HUES6 (cell line): ENCODE measurements at regions not wholly inside any gene's neighbourhood (a gene's known extent, or its start where the extent isn't known, plus 50 kb on each side); places are given as distances from the start of the nearest gene placed in this dataset.

Source experiments
- H3K27ac ChIP-seq: 2 replicates; pipeline ENCODE4 v1.7.0; 2013; ENCODE audit warnings: low read depth, mild to moderate bottlenecking, low read length, inconsistent platforms
- H3K27me3 ChIP-seq: 2 replicates; pipeline ENCODE4 v1.6.1; 2013; ENCODE audit warnings: low read length; ENCODE audit not compliant: control insufficient read depth, insufficient read depth
- H3K36me3 ChIP-seq: 2 replicates; pipeline ENCODE4 v1.6.1; 2013; ENCODE audit warnings: low read length; ENCODE audit not compliant: control insufficient read depth, insufficient read depth
- H3K4me1 ChIP-seq: 2 replicates; pipeline ENCODE4 v1.6.1; 2013; ENCODE audit warnings: low read length; ENCODE audit not compliant: control insufficient read depth, insufficient read depth
- H3K4me3 ChIP-seq: 2 replicates; pipeline ENCODE4 v1.5.1; 2013; ENCODE audit warnings: low read depth, low read length
- H3K9ac ChIP-seq: one replicate; pipeline ENCODE4 v1.6.1; 2013; ENCODE audit warnings: mild to moderate bottlenecking, low read length
- H3K9me3 ChIP-seq: 2 replicates; pipeline ENCODE4 v1.6.1; 2013; ENCODE audit warnings: low read depth, low read length; ENCODE audit not compliant: control insufficient read depth, insufficient read depth

GRCh38 chr14:55767286-55767685 is 187.3 kb downstream of the KTN1 start:
- H3K27ac ChIP-seq, result no peak overlapping the region
- H3K4me3 ChIP-seq, result no peak overlapping the region
- H3K27me3 ChIP-seq, result no peaks in the 10 kb centered on the region
- H3K4me1 ChIP-seq, result peaks cover 6% of the 10 kb centered on the region; the same call in 1 of the 2 replicates
- no peak overlapping the region for H3K9ac ChIP-seq
- H3K9me3 ChIP-seq, result no peaks in the 10 kb centered on the region
- no peaks in the 10 kb centered on the region for H3K36me3 ChIP-seq

- Histone ChIP-seq H3K36me3 (no peaks in the 10 kb centered on the region), H3K9me3 (no peaks in the 10 kb centered on the region), H3K4me3 (no peak overlapping the region), H3K27ac (no peak overlapping the region), H3K27me3 (no peaks in the 10 kb centered on the region), H3K9ac (no peak overlapping the region), H3K4me1 (no peaks in the 10 kb centered on the region)
These were observed 189.9 kb downstream of the KTN1 start for GRCh38 chr14:55769877-55770276.

- Histone ChIP-seq H3K9ac (no peak overlapping the region), H3K4me3 (no peak overlapping the region), H3K27me3 (no peaks in the 10 kb centered on the region), H3K36me3 (no peaks in the 10 kb centered on the region), H3K4me1 (no peaks in the 10 kb centered on the region), H3K27ac (no peak overlapping the region), H3K9me3 (0 out of 2 replicates have a peak, but pooled peaks cover 6% of the 10 kb centered on the region)
These were observed 191.4 kb downstream of the KTN1 start for GRCh38 chr14:55771242-55771981.

GRCh38 chr14:55772486-55772885 is 192.5 kb downstream of the KTN1 start:
- no peak overlapping the region for H3K27ac ChIP-seq
- H3K9me3 ChIP-seq, result 0 out of 2 replicates have a peak, but pooled peaks cover 6% of the 10 kb centered on the region
- H3K9ac ChIP-seq, result no peak overlapping the region
- H3K36me3 ChIP-seq, result no peaks in the 10 kb centered on the region
- no peaks in the 10 kb centered on the region for H3K4me1 ChIP-seq
- H3K4me3 ChIP-seq, result no peak overlapping the region
- no peaks in the 10 kb centered on the region for H3K27me3 ChIP-seq

- Histone ChIP-seq H3K4me3 (no peak overlapping the region), H3K9me3 (0 out of 2 replicates have a peak, but pooled peaks cover 6% of the 10 kb centered on the region), H3K9ac (no peak overlapping the region), H3K27ac (no peak overlapping the region), H3K4me1 (no peaks in the 10 kb centered on the region), H3K36me3 (no peaks in the 10 kb centered on the region), H3K27me3 (no peaks in the 10 kb centered on the region)
These were observed 193.3 kb downstream of the KTN1 start for GRCh38 chr14:55773312-55773711.

- Histone ChIP-seq H3K4me1 (no peaks in the 10 kb centered on the region), H3K4me3 (no peak overlapping the region)
These were observed 194.1 kb downstream of the KTN1 start for GRCh38 chr14:55773984-55774545.

GRCh38 chr14:55777877-55778276 is 197.9 kb downstream of the KTN1 start:
- Histone ChIP-seq H3K9me3 (0 out of 2 replicates have a peak, but pooled peaks cover 6% of the 10 kb centered on the region), H3K4me3 (no peak overlapping the region), H3K9ac (no peak overlapping the region), H3K27ac (no peak overlapping the region), H3K4me1 (no peaks in the 10 kb centered on the region), H3K36me3 (no peaks in the 10 kb centered on the region), H3K27me3 (no peaks in the 10 kb centered on the region)

More at GRCh38 chr14:55773984-55774545, 194.1 kb downstream of the KTN1 start:
- Histone ChIP-seq H3K9me3 (0 out of 2 replicates have a peak, but pooled peaks cover 6% of the 10 kb centered on the region), H3K36me3 (no peaks in the 10 kb centered on the region), H3K27me3 (no peaks in the 10 kb centered on the region), H3K27ac (no peak overlapping the region), H3K9ac (no peak overlapping the region)

GRCh38 chr14:55780156-55780946 is 200.3 kb downstream of the KTN1 start:
- no peaks in the 10 kb centered on the region for H3K4me1 ChIP-seq
- no peaks in the 10 kb centered on the region for H3K36me3 ChIP-seq
- H3K27ac ChIP-seq, result no peak overlapping the region
- H3K27me3 ChIP-seq, result no peaks in the 10 kb centered on the region
- H3K9ac ChIP-seq, result no peak overlapping the region
- 0 out of 2 replicates have a peak, but pooled peaks cover 4% of the 10 kb centered on the region for H3K9me3 ChIP-seq
- no peak overlapping the region for H3K4me3 ChIP-seq

GRCh38 chr14:55781046-55781445 is 201.0 kb downstream of the KTN1 start:
- no peaks in the 10 kb centered on the region for H3K36me3 ChIP-seq
- H3K4me1 ChIP-seq, result no peaks in the 10 kb centered on the region
- no peak overlapping the region for H3K27ac ChIP-seq
- H3K9ac ChIP-seq, result no peak overlapping the region
- no peak overlapping the region for H3K4me3 ChIP-seq
- no peaks in the 10 kb centered on the region for H3K9me3 ChIP-seq
- H3K27me3 ChIP-seq, result no peaks in the 10 kb centered on the region

GRCh38 chr14:55782166-55782565 is 202.2 kb downstream of the KTN1 start:
- no peak overlapping the region for H3K9ac ChIP-seq
- H3K36me3 ChIP-seq, result no peaks in the 10 kb centered on the region
- H3K27me3 ChIP-seq, result no peaks in the 10 kb centered on the region
- H3K4me1 ChIP-seq, result no peaks in the 10 kb centered on the region
- H3K4me3 ChIP-seq, result no peak overlapping the region
- no peak overlapping the region for H3K27ac ChIP-seq
- no peaks in the 10 kb centered on the region for H3K9me3 ChIP-seq

- no peaks in the 10 kb centered on the region for H3K9me3 ChIP-seq
- H3K4me3 ChIP-seq, result no peak overlapping the region
- no peaks in the 10 kb centered on the region for H3K27me3 ChIP-seq
- H3K27ac ChIP-seq, result no peak overlapping the region
- H3K4me1 ChIP-seq, result peaks cover 1% of the 10 kb centered on the region; the same call in 1 of the 2 replicates
- H3K36me3 ChIP-seq, result no peaks in the 10 kb centered on the region
- no peak overlapping the region for H3K9ac ChIP-seq
These were observed 209.4 kb downstream of the KTN1 start for GRCh38 chr14:55789406-55789805.
